Adrenal gland (tissue), 9 donors: ENCODE measurements at regions not wholly inside any gene's neighbourhood (a gene's known extent, or its start where the extent isn't known, plus 50 kb on each side); places are given as distances from the start of the nearest gene placed in this dataset.

Experiments
- DNase-seq, 7 donors: peaks; one replicate each; pipeline ENCODE4 v3.0.0-alpha.2; 2019 to 2020
- H3K27ac ChIP-seq, 5 donors: fragments of 200-600 bp; sonication (generic) in 4 of 5; 1 replicate in 3 of 5; 2 replicates in 2 of 5; pipeline versions ENCODE4 v1.5.1 to v1.8.0; 2016 to 2020; ENCODE audit warnings: mild to moderate bottlenecking in 1 of 5
- H3K27me3 ChIP-seq: fragments of 200-600 bp; 2 replicates; pipeline ENCODE4 v1.8.0; 2021
- H3K36me3 ChIP-seq, 2 donors: fragments of 200-600 bp; replicated peaks in 1 of 2; 1 replicate in 1 of 2; 2 replicates in 1 of 2; pipeline versions ENCODE4 v1.5.1 to v1.8.0; 2018 to 2022
- H3K4me1 ChIP-seq, 2 donors: fragments of 200-600 bp; replicated peaks in 1 of 2; 1 replicate in 1 of 2; 2 replicates in 1 of 2; pipeline versions ENCODE4 v1.5.1 to v1.8.0; 2018 to 2021
- H3K4me3 ChIP-seq, 4 donors: fragments of 200-600 bp; sonication (generic) in 3 of 4; one replicate each; pipeline ENCODE4 v1.5.1; 2016 to 2018
- H3K9me3 ChIP-seq, 3 donors: fragments of 200-600 bp; sonication (generic) in 1 of 3; replicated peaks in 1 of 3; 1 replicate in 2 of 3; 2 replicates in 1 of 3; pipeline versions ENCODE4 v1.5.1 to v1.8.0; 2016 to 2021
- CTCF ChIP-seq, 6 experiments: fragments of 450-650 bp in 4 of 6; fragments of 200-600 bp in 2 of 6; sonication (generic) in 1 of 6; IDR thresholded peaks; 1 replicate in 5 of 6; 2 replicates in 1 of 6; pipeline versions ENCODE4 v1.5.1 to v1.8.0; 2016 to 2021; ENCODE audit warnings: antibody characterized with exemption in 6 of 6, mild to moderate bottlenecking in 2 of 6, moderate library complexity in 1 of 6
- POLR2A ChIP-seq, 2 donors: fragments of 450-650 bp; IDR thresholded peaks; one replicate each; pipeline ENCODE4 v1.6.1; 2017; ENCODE audit warnings: antibody characterized with exemption in 2 of 2, mild to moderate bottlenecking in 2 of 2, moderate library complexity in 1 of 2
- WGBS, 4 donors: extraction: QIAGEN DNeasy Blood & Tissue Kit in 2 of 4; methylation state at CpG; one replicate each; pipeline versions ENCODE4 v1.1.5 to v1.1.7; 2013 to 2017; 5-methylcytosine and 5-hydroxymethylcytosine counted together
- intact Hi-C, 2 donors: fragments of 100-400 bp; cut with DNase I; formaldehyde crosslinking; loops; one replicate each; pipeline versions ENCODE4 v1.14.1 to v1.15.0; 2022 to 2023
- donor health status: healthy with polysubstance abuse.
- donor health status: Bipolar disorder and iron deficiency.
- donor health status: DM: yes; HTN: yes; CAD: no.
- donor health status: DM: no; HTN: no; CAD: no.
- donor health status: DM: no; HTN: no; CAD: no.

DNA sequence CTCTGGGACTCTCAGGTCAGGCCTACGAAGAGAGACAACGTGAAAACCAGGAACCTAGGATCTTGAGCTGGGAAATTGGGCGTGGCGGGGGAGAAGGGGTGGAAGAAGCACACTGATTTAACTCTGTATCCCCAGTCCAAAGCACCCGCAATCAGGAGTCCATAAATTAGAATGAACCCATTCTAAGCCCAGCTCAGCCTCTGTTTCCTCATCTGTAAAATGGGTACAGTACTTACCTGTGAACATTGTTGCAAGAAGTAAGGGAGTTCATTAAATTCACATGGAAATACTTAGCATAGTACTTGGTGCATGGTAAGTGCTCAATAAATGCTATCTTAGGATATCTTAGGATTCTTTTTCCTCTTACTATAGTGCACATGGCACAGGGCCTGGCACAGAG is 326.7 kb downstream of the BCOR start:
- peak overlapping the region in 2 of 5 donors; percentile 58 to 80 for H3K27ac ChIP-seq
- peaks cover 0 to 13% of the 10 kb centered on the region in 2 donors for H3K4me1 ChIP-seq
- intact Hi-C loops, result no loop called here
- TF ChIP-seq CTCF (IDR thresholded peaks at IDR 0.05) (no peak), POLR2A (IDR thresholded peaks at IDR 0.05) (no peak)
- no peaks in the 10 kb centered on the region for H3K36me3 ChIP-seq
- no peak overlapping the region for H3K4me3 ChIP-seq
- no peaks in the 10 kb centered on the region for H3K9me3 ChIP-seq
- WGBS, 4 donors, result 86 to 98% (median 91%) methylated on average over 5 of the region's 5 CpGs
- H3K27me3 ChIP-seq, result peaks cover 3% of the 10 kb centered on the region
- no peak for DNase-seq

DNA sequence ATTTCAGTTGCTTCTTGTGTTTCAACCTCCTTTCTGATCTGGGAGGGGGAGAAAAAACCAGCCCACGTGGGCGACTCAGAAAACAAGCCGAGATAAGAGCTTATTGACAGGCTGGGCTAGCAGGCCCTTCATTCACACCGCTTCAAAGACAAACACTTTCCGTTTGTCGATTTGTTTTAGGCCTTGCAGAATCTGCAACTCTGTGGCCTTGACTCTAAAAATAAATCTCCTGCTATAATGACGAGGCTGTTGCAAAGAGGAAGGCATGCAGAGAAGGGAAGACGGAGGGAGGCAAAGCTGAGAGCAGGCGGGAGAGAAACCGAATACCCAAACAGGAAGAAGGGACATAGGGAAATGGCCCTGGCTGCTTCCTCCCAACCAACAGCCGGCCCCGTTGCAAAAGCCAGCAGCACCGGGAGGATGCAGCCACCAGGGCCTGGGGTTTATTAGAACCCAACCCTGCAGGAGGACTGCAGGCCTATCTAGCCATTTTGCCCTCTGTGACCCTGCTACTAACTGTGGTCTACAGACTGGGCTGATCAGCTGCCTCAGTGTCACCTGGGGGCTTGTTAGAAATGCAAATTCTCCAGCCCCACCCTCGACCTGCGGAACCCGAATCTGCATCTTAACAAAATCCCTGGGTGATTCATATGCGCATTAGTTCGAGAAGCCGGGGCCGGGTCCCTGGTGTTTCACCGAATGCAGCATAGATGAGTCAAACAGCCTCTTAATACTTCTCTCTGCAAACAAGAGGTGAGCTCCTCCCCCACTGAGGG is 325.5 kb downstream of the BCOR start:
- Histone ChIP-seq H3K9me3 (no peaks in the 10 kb centered on the region), H3K27ac (peak overlapping the region in 4 of 5 donors; percentile 48 to 80 (median 57)), H3K27me3 (peaks cover 3% of the 10 kb centered on the region), H3K4me1 (peaks cover 0 to 13% of the 10 kb centered on the region in 2 donors), H3K4me3 (no peak overlapping the region), H3K36me3 (no peaks in the 10 kb centered on the region)
- peak; percentile 19 to 70 (median 47) for DNase-seq
- TF ChIP-seq POLR2A (IDR thresholded peaks at IDR 0.05) (no peak), CTCF (IDR thresholded peaks at IDR 0.05) (peak in 1 of 6 experiments; percentile 6)
- intact Hi-C loops, result no loop called here
- WGBS, 4 donors, result 0 to 28% (median 23%) methylated on average over 11 to 21 of the region's 21 CpGs

GRCh38 chrX:39773150-39773549 is 324.6 kb downstream of the BCOR start:
- Histone ChIP-seq H3K27ac (no peak overlapping the region), H3K27me3 (peaks cover 3% of the 10 kb centered on the region), H3K9me3 (no peaks in the 10 kb centered on the region), H3K36me3 (no peaks in the 10 kb centered on the region), H3K4me1 (peaks cover 0 to 13% of the 10 kb centered on the region in 2 donors), H3K4me3 (no peak overlapping the region)
- no peak for DNase-seq
- intact Hi-C loops, result no loop called here
- no peak for TF ChIP-seq CTCF (IDR thresholded peaks at IDR 0.05)
- TF ChIP-seq POLR2A (IDR thresholded peaks at IDR 0.05), result no peak
- 63 to 97% (median 79%) methylated on average over 3 of the region's 3 CpGs for WGBS, 4 donors

GRCh38 chrX:39773923-39774773 is 323.6 kb downstream of the BCOR start:
- H3K4me3 ChIP-seq, result no peak overlapping the region
- intact Hi-C loops, result no loop called here
- TF ChIP-seq POLR2A (IDR thresholded peaks at IDR 0.05) (no peak), CTCF (IDR thresholded peaks at IDR 0.05) (no peak)
- DNase-seq, result no peak
- no peaks in the 10 kb centered on the region for H3K36me3 ChIP-seq
- 62 to 92% (median 80%) methylated on average over 19 of the region's 19 CpGs for WGBS, 4 donors
- no peaks in the 10 kb centered on the region for H3K9me3 ChIP-seq
- peaks cover 8% of the 10 kb centered on the region for H3K27me3 ChIP-seq
- peaks cover 0 to 13% of the 10 kb centered on the region in 2 donors for H3K4me1 ChIP-seq
- H3K27ac ChIP-seq, result no peak overlapping the region
